Activated CD8-positive, alpha-beta memory T cell treated with anti-CD3 and anti-CD28 coated beads for 36 hours (primary cell): ENCODE measurements at regions not wholly inside any gene's neighbourhood (a gene's known extent, or its start where the extent isn't known, plus 50 kb on each side); places are given as distances from the start of the nearest gene placed in this dataset.

Experiments used
- CTCF ChIA-PET: fragments of 350-600 bp; sonication (Branson Sonifier 250); formaldehyde crosslinking; loops from one replicate; lab custom pipeline; 2021; ENCODE audit warnings: antibody characterized with exemption; lab: Charles Lee
- POLR2A ChIA-PET: fragments of 350-600 bp; sonication (Branson Sonifier 250); formaldehyde crosslinking; loops from one replicate; lab custom pipeline; 2021; ENCODE audit warnings: antibody characterized with exemption; lab: Charles Lee

- POLR2A ChIA-PET: no interaction called here
- CTCF ChIA-PET: interaction anchor here (0.5 kb wide), 1 partner anchor 94 kb away, joined by 3 read pairs; no protein-coding TSS in a partner anchor
Observed at GRCh38 chr12:114760151-114760877, 76.3 kb upstream of the TBX3 start.

- CTCF ChIA-PET: no interaction called here
- POLR2A ChIA-PET: no interaction called here
Observed at GRCh38 chr12:114759635-114760034, 75.7 kb upstream of the TBX3 start.

- ChIA-PET CTCF (no interaction called here), POLR2A (no interaction called here)
Observed at GRCh38 chr12:114757684-114758325, 73.8 kb upstream of the TBX3 start.

- CTCF ChIA-PET: no interaction called here
Observed at GRCh38 chr12:114752217-114752616, 68.2 kb upstream of the TBX3 start.

GRCh38 chr12:114751712-114752111 lies 67.7 kb upstream of the TBX3 start:
- ChIA-PET CTCF (no interaction called here), POLR2A (no interaction called here)

More at GRCh38 chr12:114752217-114752616, 68.2 kb upstream of the TBX3 start:
- POLR2A ChIA-PET: no interaction called here

GRCh38 chr12:114750917-114751316 lies 66.9 kb upstream of the TBX3 start:
- ChIA-PET CTCF (no interaction called here), POLR2A (no interaction called here)

GRCh38 chr12:114749065-114749464 lies 65.1 kb upstream of the TBX3 start:
- POLR2A ChIA-PET: no interaction called here
- CTCF ChIA-PET: no interaction called here

- ChIA-PET CTCF (no interaction called here), POLR2A (no interaction called here)
Observed at GRCh38 chr12:114747012-114747858, 63.3 kb upstream of the TBX3 start.

DNA sequence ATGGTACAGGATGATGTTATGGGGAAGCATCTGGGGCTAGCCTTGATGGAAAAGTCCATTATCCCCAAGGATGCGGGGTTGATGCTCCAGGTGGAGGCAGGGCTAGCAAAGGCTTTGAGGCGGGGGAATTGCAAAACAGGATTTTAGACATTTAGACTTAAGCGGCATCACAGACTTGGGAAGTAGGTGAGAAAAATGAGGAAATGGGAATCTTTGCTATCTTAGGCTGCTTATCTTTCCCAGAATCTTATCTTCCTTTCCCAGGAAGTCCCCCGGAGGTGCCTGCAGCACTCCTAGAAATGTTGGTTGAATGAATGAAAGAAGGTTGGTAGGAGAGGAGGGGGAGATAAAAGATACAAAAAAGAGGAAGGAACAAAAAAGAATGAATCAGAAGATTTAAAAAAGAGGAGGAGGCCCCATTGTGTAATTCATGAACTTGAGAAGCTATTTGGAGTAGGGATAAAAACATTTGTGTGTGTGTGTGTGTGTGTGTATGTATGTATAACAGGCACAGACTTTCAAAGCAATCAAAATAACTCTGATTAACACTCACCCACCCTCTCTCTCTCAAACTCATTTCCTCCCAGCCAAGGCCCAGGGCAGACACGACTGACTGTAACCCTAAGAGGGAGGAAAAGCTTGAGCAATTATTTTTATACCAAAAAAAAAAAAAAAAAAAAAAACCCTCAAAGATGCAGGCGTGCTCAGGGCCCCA lies 62.5 kb upstream of the TBX3 start:
- CTCF ChIA-PET: no interaction called here
- POLR2A ChIA-PET: no interaction called here

DNA sequence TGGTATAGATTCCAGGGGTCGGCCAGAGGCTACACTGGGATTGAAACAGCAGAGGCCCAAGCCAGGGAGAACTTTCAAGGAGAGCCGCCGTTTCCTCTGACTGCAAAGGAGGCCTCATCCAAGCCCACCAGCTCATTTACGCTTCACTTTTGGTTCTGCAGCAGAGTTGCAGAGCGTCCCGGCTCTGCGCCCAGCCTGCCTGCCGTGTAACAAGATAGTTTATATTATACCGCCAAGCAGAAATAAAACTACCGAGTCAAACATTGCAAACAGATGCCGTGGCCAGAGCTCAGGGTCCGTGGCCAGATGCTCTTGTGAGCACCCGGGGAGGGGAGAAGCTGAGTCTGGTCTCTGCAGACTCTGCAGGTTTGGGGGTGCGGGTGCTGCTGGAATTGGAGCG lies 60.7 kb upstream of the TBX3 start:
- POLR2A ChIA-PET: no interaction called here
- CTCF ChIA-PET: no interaction called here

- CTCF ChIA-PET: no interaction called here
Observed at GRCh38 chr12:114744285-114744684, 60.3 kb upstream of the TBX3 start.

DNA sequence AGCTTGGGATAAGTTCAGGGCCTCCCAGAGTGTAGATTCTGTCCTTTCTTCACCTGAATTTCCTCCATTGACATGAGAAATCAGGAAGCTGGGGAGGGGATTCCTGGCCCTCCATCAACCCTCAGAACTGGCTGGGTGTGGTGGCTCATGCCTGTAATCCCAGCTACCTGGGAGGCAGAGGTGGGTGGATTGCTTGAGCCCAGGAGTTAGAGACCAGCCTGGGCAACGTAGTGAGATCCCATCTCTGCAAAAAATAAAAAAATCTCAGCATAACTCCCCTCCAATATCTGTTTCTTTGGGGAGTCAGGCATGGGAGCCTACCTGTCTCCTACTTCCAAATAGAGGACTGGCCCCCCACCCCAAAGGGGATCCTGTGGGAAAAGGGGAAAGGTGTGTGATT lies 59.8 kb upstream of the TBX3 start:
- ChIA-PET CTCF (no interaction called here), POLR2A (no interaction called here)

More at GRCh38 chr12:114744285-114744684, 60.3 kb upstream of the TBX3 start:
- POLR2A ChIA-PET: no interaction called here

GRCh38 chr12:114743289-114743688 lies 59.3 kb upstream of the TBX3 start:
- ChIA-PET POLR2A (no interaction called here), CTCF (no interaction called here)

DNA sequence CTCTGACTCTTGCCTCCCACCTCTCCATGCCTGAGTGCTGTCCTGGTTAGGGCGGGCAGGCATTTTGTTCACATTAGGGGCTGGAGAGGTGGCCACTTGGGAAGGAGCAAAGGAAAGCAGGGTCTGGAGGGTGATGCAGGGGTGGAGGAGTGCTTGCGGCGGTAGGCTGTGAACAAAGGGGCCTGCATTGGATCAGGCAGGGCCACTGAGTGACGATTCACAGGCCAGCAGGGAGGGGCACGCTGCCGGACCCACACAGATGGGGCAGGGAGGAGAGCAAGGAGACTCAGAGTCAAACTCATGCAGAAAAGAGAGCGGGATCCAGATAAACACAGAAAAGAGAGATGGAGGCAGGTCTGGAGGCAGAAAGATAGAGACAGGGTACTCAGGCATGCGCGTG lies 58.4 kb upstream of the TBX3 start:
- ChIA-PET CTCF (interaction anchor here (0.6 kb wide), 1 partner anchor 1922 kb away, joined by 3 read pairs; no protein-coding TSS in a partner anchor), POLR2A (no interaction called here)

GRCh38 chr12:114741940-114742339 lies 58.0 kb upstream of the TBX3 start:
- POLR2A ChIA-PET: no interaction called here
- CTCF ChIA-PET: interaction anchor here (0.6 kb wide), 1 partner anchor 1923 kb away, joined by 3 read pairs; no protein-coding TSS in a partner anchor

GRCh38 chr12:114740448-114740847 lies 56.5 kb upstream of the TBX3 start:
- CTCF ChIA-PET: no interaction called here

DNA sequence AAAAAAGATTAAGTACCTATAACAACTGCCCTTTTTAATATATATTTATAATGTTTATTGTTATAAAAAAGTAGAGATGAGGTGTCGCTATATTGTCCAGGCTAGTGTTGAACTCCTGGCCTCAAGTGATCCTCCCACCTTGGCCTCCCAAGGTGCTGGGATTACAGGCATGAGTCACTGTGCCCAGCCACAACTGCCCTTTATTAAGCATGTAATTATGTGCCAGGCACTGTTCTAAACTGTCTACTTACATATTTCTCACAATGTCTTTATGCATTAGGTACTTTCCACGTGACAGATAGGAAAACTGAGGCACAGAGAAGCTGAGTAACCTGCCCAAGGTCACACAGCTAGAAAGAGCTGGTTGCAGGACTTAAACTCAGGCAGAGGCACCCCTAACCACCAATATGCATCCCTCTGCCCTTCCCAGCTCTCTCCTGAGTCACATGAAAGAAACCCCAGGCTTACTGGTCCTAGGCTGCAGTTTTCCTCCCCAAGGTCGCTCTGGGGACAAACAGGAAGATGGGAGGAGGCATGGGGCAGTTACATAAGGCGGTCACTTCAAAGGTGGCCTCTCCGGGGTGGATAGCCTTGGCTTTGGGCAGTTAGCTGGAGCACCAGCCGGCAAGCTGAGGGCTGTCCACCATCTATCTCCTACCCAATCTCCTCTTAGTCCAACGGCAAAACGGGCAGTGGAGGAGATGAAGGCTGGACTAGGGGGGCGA lies 54.6 kb upstream of the TBX3 start:
- ChIA-PET POLR2A (no interaction called here), CTCF (no interaction called here)

More at GRCh38 chr12:114740448-114740847, 56.5 kb upstream of the TBX3 start:
- POLR2A ChIA-PET: no interaction called here

DNA sequence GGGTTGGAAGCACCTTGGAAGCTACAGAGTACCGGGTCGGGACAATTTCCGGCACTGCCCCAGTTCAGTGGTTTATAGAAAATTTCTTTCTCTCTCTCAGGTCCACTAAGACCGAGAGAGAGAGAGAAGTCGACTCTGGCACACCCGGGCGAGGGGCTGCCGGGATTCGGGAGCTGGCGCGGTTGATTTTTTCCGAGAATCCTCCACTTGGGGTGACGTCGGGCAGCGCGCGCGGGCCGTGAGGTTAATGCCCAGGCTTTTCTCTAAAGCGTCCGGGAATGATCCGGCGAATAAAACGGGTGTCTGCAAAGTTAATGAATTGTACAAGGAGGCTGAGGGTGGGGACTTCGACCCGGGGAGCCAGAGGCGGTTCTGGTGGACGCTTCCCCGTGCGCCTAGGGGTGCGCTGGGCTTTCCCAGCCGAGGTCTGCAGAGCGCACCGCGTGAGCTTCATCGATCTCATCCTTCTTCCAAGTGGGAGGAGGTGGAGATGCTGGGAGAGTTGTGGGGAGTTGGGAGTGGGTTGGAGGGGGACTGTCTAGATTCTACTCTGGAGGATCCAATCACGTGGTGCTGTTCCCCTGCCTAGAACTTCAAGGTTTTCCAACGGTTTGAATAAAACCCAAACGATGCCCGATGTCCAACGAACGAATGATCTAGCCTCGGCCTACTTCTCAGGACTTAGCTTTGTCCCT lies 51.9 kb upstream of the TBX3 start:
- ChIA-PET POLR2A (no interaction called here), CTCF (no interaction called here)
